ENCODE measurements at regions not wholly inside any gene's neighbourhood (a gene's known extent, or its start where the extent isn't known, plus 50 kb on each side); places are given as distances from the start of the nearest gene placed in this dataset.

- TF ChIP-seq CTCF (conservative IDR thresholded peaks at IDR 0.05 in 1 of 2, IDR thresholded peaks at IDR 0.05 in 1 of 2; ENCODE audit: extremely low read depth in 1 of 2, insufficient read depth in 1 of 2, low read depth in 1 of 2, low read length in 2 of 2) = no peak
- no peak for TF ChIP-seq EZH2 (IDR thresholded peaks at IDR 0.05; ENCODE audit: borderline replicate concordance, low read length)
These were observed 993.1 kb downstream of the KCNMA1 start for GRCh38 chr10:76644476-76644875.

Measured in mammary epithelial cell (primary cell).